MCF 10A (cell line): ENCODE measurements at regions not wholly inside any gene's neighbourhood (a gene's known extent, or its start where the extent isn't known, plus 50 kb on each side); places are given as distances from the start of the nearest gene placed in this dataset.

ENCODE experiments used
- BruUV-seq: library from RNA; stranded (reverse); fragments of 400-500 nt; replicated peaks from 2 replicates; lab custom pipeline; 2021; lab: Mats Ljungman, UMichigan
- CTCF ChIA-PET: fragments of 300-600 bp; sonication (Branson Sonifier 250); formaldehyde crosslinking; extraction: SDS; loops from one replicate; lab custom pipeline; 2021; ENCODE audit warnings: antibody characterized with exemption, inconsistent platforms; lab: Yijun Ruan, JAX
- POLR2A ChIA-PET: fragments of 300-600, 350-650 bp; sonication (Branson Sonifier 250); formaldehyde crosslinking; extraction: SDS; loops from one replicate; lab custom pipeline; 2020; ENCODE audit warnings: antibody characterized with exemption, inconsistent platforms; lab: Yijun Ruan, JAX
- DNase-seq: peaks from one replicate; pipeline ENCODE4 v3.0.0-alpha.2; 2018; ENCODE audit not compliant: unreplicated experiment
- H3K27ac Mint-ChIP-seq: one replicate; pipeline ENCODE4 v1.8.0; 2022; ENCODE audit warnings: mild to moderate bottlenecking, low read depth, mixed read lengths; ENCODE audit not compliant: unreplicated experiment
- H3K27me3 Mint-ChIP-seq: one replicate; pipeline ENCODE4 v1.8.0; 2022; ENCODE audit warnings: mixed read lengths; ENCODE audit not compliant: insufficient read depth, unreplicated experiment
- H3K36me3 Mint-ChIP-seq: one replicate; pipeline ENCODE4 v1.8.0; 2022; ENCODE audit warnings: mild to moderate bottlenecking, moderate library complexity, mixed read lengths; ENCODE audit not compliant: insufficient read depth, unreplicated experiment
- H3K4me1 Mint-ChIP-seq: one replicate; pipeline ENCODE4 v1.8.0; 2022; ENCODE audit warnings: mixed read lengths; ENCODE audit not compliant: insufficient read depth, unreplicated experiment
- H3K4me3 Mint-ChIP-seq: one replicate; pipeline ENCODE4 v1.8.0; 2022; ENCODE audit warnings: mild to moderate bottlenecking, moderate library complexity, mixed read lengths; ENCODE audit not compliant: unreplicated experiment
- H3K9me3 Mint-ChIP-seq: one replicate; pipeline ENCODE4 v1.8.0; 2022; ENCODE audit warnings: mixed read lengths; ENCODE audit not compliant: unreplicated experiment
- CTCF ChIP-seq: fragments of 200-600 bp; IDR thresholded peaks from one replicate; pipeline ENCODE4 v1.8.0; 2022; ENCODE audit warnings: antibody characterized with exemption, mild to moderate bottlenecking; ENCODE audit not compliant: unreplicated experiment
- intact Hi-C: fragments of 100-400 bp; cut with micrococcal nuclease; formaldehyde crosslinking; loops from 2 replicates; pipeline ENCODE4 v1.14.1; 2022

DNA sequence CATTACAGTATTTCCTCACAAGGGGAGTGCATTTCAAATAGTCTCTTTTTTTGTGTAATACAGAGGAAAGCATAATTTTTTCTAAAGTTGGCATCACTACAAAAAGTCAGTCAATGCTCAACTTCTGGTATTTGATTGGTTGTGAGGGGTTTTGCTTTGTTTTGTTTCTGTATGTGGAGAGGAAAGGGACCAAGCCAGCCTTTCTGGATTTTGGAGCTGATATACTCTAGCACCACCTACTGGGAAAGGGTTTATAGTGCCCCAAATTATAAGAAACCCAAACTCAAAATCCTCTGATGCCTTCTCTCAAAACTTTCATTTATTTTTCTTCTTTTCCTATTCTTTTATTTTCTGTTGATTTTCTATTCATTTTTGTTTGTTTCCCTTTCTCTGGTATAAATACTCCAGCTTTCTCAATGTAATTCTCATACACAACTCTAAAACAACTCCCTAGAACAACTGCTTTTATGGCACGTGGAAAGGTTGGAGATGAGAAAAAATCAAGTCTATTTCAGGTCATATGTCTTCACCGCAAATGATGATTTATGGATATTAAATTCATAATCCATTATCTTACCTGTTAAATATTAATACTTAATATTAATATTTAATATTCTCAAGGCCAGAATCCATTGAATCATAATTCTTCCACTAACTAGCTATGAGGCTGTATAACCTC, 69.5 kb upstream of the ANXA1 start:
- BruUV-seq: no TSS peak
- CTCF ChIA-PET: interaction anchor here (0.5 to 6.0 kb wide), 19 partner anchors 8 to 937 kb away, joined by 3 to 68 read pairs (median 4); no protein-coding TSS in a partner anchor
- peak; percentile 54 for TF ChIP-seq CTCF

GRCh38 chr9:73080110-73080694, 71.5 kb upstream of the ANXA1 start:
- BruUV-seq: no TSS peak
- no peak for DNase-seq
- Mint-ChIP-seq H3K4me3 (no peak overlapping the region), H3K27me3 (peaks cover 75% of the 10 kb centered on the region), H3K36me3 (no peaks in the 10 kb centered on the region), H3K27ac (no peak overlapping the region), H3K4me1 (no peaks in the 10 kb centered on the region), H3K9me3 (no peaks in the 10 kb centered on the region)
- ChIA-PET CTCF (interaction anchor here (0.6 to 6.0 kb wide), 32 partner anchors 11 to 1881 kb away, joined by 3 to 99 read pairs (median 3); no protein-coding TSS in a partner anchor), POLR2A (interaction anchor here (0.7 to 1.1 kb wide), 5 partner anchors 17 to 98 kb away, joined by 3 read pairs; no protein-coding TSS in a partner anchor)
- intact Hi-C loops: loop anchor here (5.0 kb wide), 1 partner anchor 223 kb away; no protein-coding TSS in a partner anchor
- no peak for TF ChIP-seq CTCF

More for the DNA sequence above, 69.5 kb upstream of the ANXA1 start:
- Mint-ChIP-seq H3K4me1 (no peaks in the 10 kb centered on the region), H3K27me3 (peaks cover 71% of the 10 kb centered on the region), H3K36me3 (no peaks in the 10 kb centered on the region), H3K9me3 (no peaks in the 10 kb centered on the region), H3K4me3 (no peak overlapping the region), H3K27ac (no peak overlapping the region)
- DNase-seq: peak; percentile 53
- intact Hi-C loops: loop anchor here (1.0 to 5.0 kb wide), 3 partner anchors 102 to 225 kb away; no protein-coding TSS in a partner anchor
- POLR2A ChIA-PET: interaction anchor here (0.7 kb wide), 1 partner anchor 15 kb away, joined by 3 read pairs; no protein-coding TSS in a partner anchor

GRCh38 chr9:73079326-73079725, 72.3 kb upstream of the ANXA1 start:
- no peak overlapping the region for H3K4me3 Mint-ChIP-seq
- H3K36me3 Mint-ChIP-seq: no peaks in the 10 kb centered on the region
- CTCF ChIA-PET: interaction anchor here (0.6 to 6.0 kb wide), 26 partner anchors 11 to 1269 kb away, joined by 3 to 99 read pairs (median 4); no protein-coding TSS in a partner anchor
- intact Hi-C loops: no loop called here
- DNase-seq: peak; percentile 48
- no TSS peak for BruUV-seq
- H3K4me1 Mint-ChIP-seq: no peaks in the 10 kb centered on the region
- POLR2A ChIA-PET: no interaction called here
- no peak overlapping the region for H3K27ac Mint-ChIP-seq
- no peaks in the 10 kb centered on the region for H3K9me3 Mint-ChIP-seq
- H3K27me3 Mint-ChIP-seq: peaks cover 75% of the 10 kb centered on the region
- peak; percentile 34 for TF ChIP-seq CTCF

DNA sequence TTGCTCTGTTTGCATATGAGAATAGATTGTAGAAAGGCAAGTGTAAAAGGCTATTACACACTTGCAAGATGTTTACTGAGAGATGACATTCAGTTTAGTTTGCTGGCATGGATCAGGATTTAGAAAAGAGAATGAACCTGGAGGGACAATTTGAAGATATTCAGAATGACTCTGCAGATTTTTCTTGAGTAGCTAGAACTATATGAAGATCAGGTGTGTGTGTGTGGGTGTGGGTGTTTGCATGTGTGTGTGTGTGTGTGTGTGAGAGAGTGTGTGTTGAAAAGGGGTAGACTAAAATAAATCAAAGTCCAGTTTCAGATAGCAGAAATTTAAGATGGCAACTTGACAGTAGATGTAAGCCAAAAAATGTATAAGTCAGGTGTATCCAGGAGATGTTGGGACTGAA, 74.0 kb upstream of the ANXA1 start:
- BruUV-seq: no TSS peak
- Mint-ChIP-seq H3K27me3 (peaks cover 75% of the 10 kb centered on the region), H3K36me3 (no peaks in the 10 kb centered on the region), H3K4me3 (no peak overlapping the region), H3K27ac (no peak overlapping the region), H3K4me1 (no peaks in the 10 kb centered on the region), H3K9me3 (no peaks in the 10 kb centered on the region)
- CTCF ChIA-PET: interaction anchor here (1.0 to 3.5 kb wide), 4 partner anchors 11 to 220 kb away, joined by 3 to 99 read pairs (median 6); no protein-coding TSS in a partner anchor
- POLR2A ChIA-PET: interaction anchor here (0.6 to 1.3 kb wide), 2 partner anchors 8 to 163 kb away, joined by 3 read pairs; no protein-coding TSS in a partner anchor
- TF ChIP-seq CTCF: no peak
- intact Hi-C loops: no loop called here
- no peak for DNase-seq
